Trophoblast cell (in vitro differentiated cells and primary cell): ENCODE measurements at regions not wholly inside any gene's neighbourhood (a gene's known extent, or its start where the extent isn't known, plus 50 kb on each side); places are given as distances from the start of the nearest gene placed in this dataset.
A peak's percentile ranks its signal among the peaks of the same experiment; 100 is the strongest.

ENCODE experiments used
- DNase-seq, 2 donors: peaks; one replicate each; pipeline ENCODE4 v3.0.0-alpha.2; 2016
- H2AFZ ChIP-seq: 2 replicates; pipeline ENCODE4 v1.6.1; 2013; ENCODE audit warnings: low read length, moderate library complexity, mild to moderate bottlenecking; ENCODE audit not compliant: insufficient read depth, poor library complexity
- H2AK5ac ChIP-seq: 2 replicates; pipeline ENCODE4 v1.6.1; 2013; ENCODE audit warnings: mild to moderate bottlenecking, low read length
- H2BK120ac ChIP-seq: 2 replicates; pipeline ENCODE4 v1.6.1; 2013; ENCODE audit warnings: low read length, mild to moderate bottlenecking, moderate library complexity; ENCODE audit not compliant: insufficient read depth, poor library complexity
- H2BK12ac ChIP-seq: 2 replicates; pipeline ENCODE4 v1.6.1; 2013; ENCODE audit warnings: mild to moderate bottlenecking, low read length, moderate library complexity
- H2BK5ac ChIP-seq: 2 replicates; pipeline ENCODE4 v1.6.1; 2013; ENCODE audit warnings: low read length, low read depth, moderate library complexity, mild to moderate bottlenecking; ENCODE audit not compliant: poor library complexity
- H3K14ac ChIP-seq: 2 replicates; pipeline ENCODE4 v1.6.1; 2013; ENCODE audit warnings: mild to moderate bottlenecking, low read length
- H3K18ac ChIP-seq: 2 replicates; pipeline ENCODE4 v1.6.1; 2013; ENCODE audit warnings: mild to moderate bottlenecking, low read length
- H3K23ac ChIP-seq: 2 replicates; pipeline ENCODE4 v1.6.1; 2013; ENCODE audit warnings: low read length
- H3K27ac ChIP-seq: 2 replicates; pipeline ENCODE4 v1.5.1; 2013; ENCODE audit warnings: low read depth, mild to moderate bottlenecking, inconsistent platforms, low read length, moderate library complexity
- H3K27me3 ChIP-seq: 2 replicates; pipeline ENCODE4 v1.6.1; 2013; ENCODE audit warnings: inconsistent platforms, mild to moderate bottlenecking, low read length, moderate library complexity; ENCODE audit not compliant: insufficient read depth
- H3K36me3 ChIP-seq, 2 experiments: 1 replicate in 1 of 2; 2 replicates in 1 of 2; pipeline ENCODE4 v1.6.1; 2013; ENCODE audit warnings: low read length in 2 of 2, mild to moderate bottlenecking in 2 of 2, moderate library complexity in 1 of 2; ENCODE audit not compliant: insufficient read depth in 2 of 2, control insufficient read depth in 1 of 2
- H3K4ac ChIP-seq: 2 replicates; pipeline ENCODE4 v1.6.1; 2013; ENCODE audit warnings: low read depth, mild to moderate bottlenecking, low read length, moderate library complexity
- H3K4me1 ChIP-seq, 2 experiments: 1 replicate in 1 of 2; 2 replicates in 1 of 2; pipeline ENCODE4 v1.6.1; 2013; ENCODE audit warnings: low read length in 2 of 2, mild to moderate bottlenecking in 2 of 2, moderate library complexity in 1 of 2; ENCODE audit not compliant: insufficient read depth in 2 of 2, control insufficient read depth in 1 of 2
- H3K4me2 ChIP-seq: 2 replicates; pipeline ENCODE4 v1.6.1; 2013; ENCODE audit warnings: inconsistent platforms, mild to moderate bottlenecking, low read length, moderate library complexity
- H3K4me3 ChIP-seq: 2 replicates; pipeline ENCODE4 v1.5.1; 2013; ENCODE audit warnings: mild to moderate bottlenecking, low read depth, low read length, inconsistent platforms
- H3K79me1 ChIP-seq: one replicate; pipeline ENCODE4 v1.6.1; 2013; ENCODE audit warnings: low read length
- H3K79me2 ChIP-seq: 2 replicates; pipeline ENCODE4 v1.6.1; 2013; ENCODE audit warnings: low read length, mild to moderate bottlenecking; ENCODE audit not compliant: control insufficient read depth, insufficient read depth, poor library complexity
- H3K9ac ChIP-seq: 2 replicates; pipeline ENCODE4 v1.6.1; 2013; ENCODE audit warnings: mild to moderate bottlenecking, low read length
- H3K9me3 ChIP-seq: 2 replicates; pipeline ENCODE4 v1.6.1; 2013; ENCODE audit warnings: low read depth, mild to moderate bottlenecking, control low read depth, inconsistent platforms, low read length; ENCODE audit not compliant: insufficient read depth
- H4K12ac ChIP-seq: 2 replicates; pipeline ENCODE4 v1.6.1; 2013; ENCODE audit warnings: low read depth, mild to moderate bottlenecking, low read length, moderate library complexity
- H4K8ac ChIP-seq: 2 replicates; pipeline ENCODE4 v1.6.1; 2013; ENCODE audit warnings: low read depth, mild to moderate bottlenecking, low read length, moderate library complexity
- H4K91ac ChIP-seq: one replicate; pipeline ENCODE4 v1.6.1; 2013; ENCODE audit warnings: low read depth, mild to moderate bottlenecking, low read length, moderate library complexity
- WGBS: extraction: QIAGEN DNeasy Blood & Tissue Kit; methylation state at CpG from one replicate; pipeline ENCODE4 v1.1.7; 2013; ENCODE audit warnings: missing lambda C conversion rate; ENCODE audit not compliant: insufficient read length, insufficient coverage; ENCODE audit errors: extremely low coverage; 5-methylcytosine and 5-hydroxymethylcytosine counted together

- Histone ChIP-seq H2AK5ac (no peak overlapping the region), H4K8ac (no peak overlapping the region), H3K4me3 (no peak overlapping the region), H3K4me2 (no peak overlapping the region), H3K18ac (no peak overlapping the region), H2BK5ac (no peak overlapping the region), H4K12ac (no peak overlapping the region), H2BK120ac (no peak overlapping the region), H4K91ac (no peak overlapping the region), H3K27ac (no peak overlapping the region), H3K79me1 (no peaks in the 10 kb centered on the region), H3K79me2 (no peaks in the 10 kb centered on the region), H2BK12ac (no peak overlapping the region), H3K14ac (no peak overlapping the region), H3K4ac (no peak overlapping the region), H2AFZ (no peak overlapping the region), H3K9ac (no peak overlapping the region), H3K23ac (no peak overlapping the region), H3K4me1 (no peaks in the 10 kb centered on the region), H3K36me3 (no peaks in the 10 kb centered on the region), H3K9me3 (peaks cover 6% of the 10 kb centered on the region), H3K27me3 (no peaks in the 10 kb centered on the region)
- no peak for DNase-seq
- WGBS = no CpG with 5 or more reads among the region's 5 CpGs
Observed at GRCh38 chr2:129254718-129255117, 724.7 kb upstream of the RAB6C start.

- no CpG with 5 or more reads among the region's 4 CpGs for WGBS
- Histone ChIP-seq H3K79me2 (no peaks in the 10 kb centered on the region), H3K14ac (no peak overlapping the region)
Observed at GRCh38 chr2:129255610-129256313, 723.7 kb upstream of the RAB6C start.

GRCh38 chr2:129256642-129257041, 722.8 kb upstream of the RAB6C start:
- Histone ChIP-seq H3K36me3 (no peaks in the 10 kb centered on the region), H4K8ac (no peak overlapping the region), H3K4ac (no peak overlapping the region), H3K23ac (no peak overlapping the region), H3K14ac (no peak overlapping the region), H3K79me1 (no peaks in the 10 kb centered on the region), H3K9ac (peak overlapping the region; percentile 9), H4K12ac (no peak overlapping the region), H2AFZ (no peak overlapping the region), H2BK120ac (no peak overlapping the region), H2BK5ac (no peak overlapping the region), H3K27ac (no peak overlapping the region), H3K27me3 (no peaks in the 10 kb centered on the region), H2BK12ac (no peak overlapping the region), H3K4me3 (no peak overlapping the region), H2AK5ac (no peak overlapping the region), H3K79me2 (no peaks in the 10 kb centered on the region), H4K91ac (no peak overlapping the region), H3K4me2 (no peak overlapping the region), H3K4me1 (no peaks in the 10 kb centered on the region), H3K18ac (no peak overlapping the region), H3K9me3 (peaks cover 3% of the 10 kb centered on the region)
- no CpG with 5 or more reads among the region's 2 CpGs for WGBS
- DNase-seq = no peak

More at GRCh38 chr2:129255610-129256313, 723.7 kb upstream of the RAB6C start:
- no peak overlapping the region for H3K23ac ChIP-seq
- no peak overlapping the region for H3K18ac ChIP-seq
- H2AFZ ChIP-seq = no peak overlapping the region
- no peaks in the 10 kb centered on the region for H3K4me1 ChIP-seq
- H3K27ac ChIP-seq = no peak overlapping the region
- no peak overlapping the region for H4K91ac ChIP-seq
- no peaks in the 10 kb centered on the region for H3K79me1 ChIP-seq
- peak in 1 of 2 donors; percentile 1 for DNase-seq
- H3K4ac ChIP-seq = no peak overlapping the region
- H2BK5ac ChIP-seq = no peak overlapping the region
- no peak overlapping the region for H3K4me3 ChIP-seq
- H3K9me3 ChIP-seq = peaks cover 6% of the 10 kb centered on the region
- H3K4me2 ChIP-seq = no peak overlapping the region
- no peak overlapping the region for H3K9ac ChIP-seq
- no peak overlapping the region for H4K8ac ChIP-seq
- no peaks in the 10 kb centered on the region for H3K36me3 ChIP-seq
- no peaks in the 10 kb centered on the region for H3K27me3 ChIP-seq
- H2AK5ac ChIP-seq = no peak overlapping the region
- no peak overlapping the region for H2BK12ac ChIP-seq
- no peak overlapping the region for H4K12ac ChIP-seq
- H2BK120ac ChIP-seq = no peak overlapping the region

GRCh38 chr2:129262934-129263333, 716.5 kb upstream of the RAB6C start:
- Histone ChIP-seq H3K79me2 (no peaks in the 10 kb centered on the region), H3K9me3 (no peaks in the 10 kb centered on the region), H4K91ac (no peak overlapping the region), H2BK5ac (no peak overlapping the region), H2BK120ac (no peak overlapping the region), H3K79me1 (no peaks in the 10 kb centered on the region), H2BK12ac (no peak overlapping the region), H3K18ac (no peak overlapping the region), H3K4me2 (no peak overlapping the region), H3K27me3 (no peaks in the 10 kb centered on the region), H3K9ac (no peak overlapping the region), H3K4me1 (no peaks in the 10 kb centered on the region), H4K12ac (no peak overlapping the region), H2AK5ac (no peak overlapping the region), H3K27ac (no peak overlapping the region), H3K4ac (no peak overlapping the region), H3K4me3 (no peak overlapping the region), H4K8ac (no peak overlapping the region), H2AFZ (no peak overlapping the region), H3K14ac (no peak overlapping the region), H3K36me3 (no peaks in the 10 kb centered on the region), H3K23ac (no peak overlapping the region)
- DNase-seq = no peak
